ENCODE measurements at regions not wholly inside any gene's neighbourhood (a gene's known extent, or its start where the extent isn't known, plus 50 kb on each side); places are given as distances from the start of the nearest gene placed in this dataset.
"Not testable (repeated sequence)": the region's sequence is repeated elsewhere in the genome, so short reads cannot be mapped to it uniquely, and the experiment has no call there.

DNA sequence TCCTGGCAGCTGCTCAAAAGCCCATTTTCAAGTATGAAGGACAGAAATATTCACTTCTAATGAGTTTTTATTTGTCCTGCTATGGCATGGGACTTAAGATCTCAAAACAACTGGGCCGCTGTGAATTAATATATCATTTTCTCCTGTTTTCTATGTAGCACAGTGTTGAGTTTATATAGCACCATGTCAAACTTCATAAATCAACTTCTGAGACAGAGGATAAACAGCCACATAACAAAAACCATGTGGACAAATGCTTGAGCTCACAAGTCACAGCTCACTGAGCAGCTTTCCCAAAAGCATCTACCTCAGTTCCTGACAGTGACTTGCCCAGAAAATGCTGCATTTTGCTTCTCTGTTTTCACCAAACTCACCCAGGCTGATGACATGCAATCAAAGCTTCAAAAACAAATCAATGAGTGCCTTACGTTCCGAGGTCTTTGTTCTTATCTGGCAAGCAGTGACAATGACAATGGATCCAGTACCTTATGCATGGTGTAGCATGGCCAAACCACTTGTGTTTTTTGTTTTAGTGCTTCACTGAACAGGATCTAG, 722.6 kb downstream of the LRRIQ3 start:
- no peak for DNase-seq (ENCODE audit: low spot score)

DNA sequence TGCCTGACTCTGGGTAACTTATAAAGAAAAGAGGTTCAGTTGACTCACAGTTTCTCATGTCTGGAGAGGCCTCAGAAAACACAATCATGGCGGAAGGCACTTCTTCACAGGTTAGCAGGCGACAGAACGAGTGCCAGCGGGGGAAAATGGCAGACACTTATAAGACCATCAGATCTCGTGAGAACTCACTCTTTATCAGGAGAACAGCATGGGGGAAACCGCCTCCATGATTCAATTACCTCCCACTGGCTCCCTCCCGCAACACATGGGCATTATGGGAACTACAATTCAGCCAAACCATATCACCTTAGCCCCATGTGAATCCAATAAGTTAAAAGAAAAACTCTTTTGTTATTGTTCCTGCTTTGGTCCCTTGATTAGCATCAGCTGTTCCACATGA, 725.2 kb downstream of the LRRIQ3 start:
- no peak for DNase-seq (ENCODE audit: low spot score)

DNA sequence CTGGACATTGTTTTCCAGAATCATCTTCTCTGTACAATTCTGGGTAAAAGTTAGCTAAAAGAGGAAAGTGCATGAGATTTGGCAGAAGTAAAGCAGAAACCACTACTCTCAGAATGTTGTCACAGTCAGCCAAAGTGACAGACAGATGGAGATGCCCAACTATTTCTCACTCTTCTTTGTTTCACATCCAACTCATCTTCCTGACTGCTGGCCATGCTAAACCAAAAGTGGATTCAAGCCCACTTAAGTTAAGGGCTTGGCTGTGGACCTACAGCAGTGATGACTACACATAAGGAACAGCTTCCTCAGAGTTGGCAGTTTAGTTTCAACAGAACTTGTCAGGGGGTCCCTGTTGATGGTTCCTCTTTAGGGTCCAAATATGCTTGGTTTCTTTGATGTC, 730.2 kb downstream of the LRRIQ3 start:
- DNase-seq (ENCODE audit: low spot score) = no peak

DNA sequence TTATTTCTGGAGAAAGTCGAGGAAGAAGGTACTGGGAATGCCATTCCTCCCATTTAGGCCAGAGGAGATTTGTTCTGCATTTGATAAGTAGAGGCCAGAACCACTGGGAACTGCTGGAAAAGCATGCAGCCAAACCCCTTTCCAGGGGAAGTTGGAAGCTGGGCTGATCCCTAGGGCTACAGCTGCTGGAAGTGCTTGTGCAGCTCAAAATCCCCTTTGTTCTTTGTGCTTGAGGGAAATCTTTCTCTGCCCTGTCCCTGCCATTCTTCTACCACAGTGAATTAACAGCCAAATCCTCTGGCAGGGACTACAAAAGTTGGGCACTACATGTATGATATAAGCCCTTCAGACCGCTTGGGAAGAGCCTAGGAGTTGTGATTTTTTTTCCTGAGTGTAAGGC, 734.1 kb downstream of the LRRIQ3 start:
- no peak for DNase-seq (ENCODE audit: low spot score)

DNA sequence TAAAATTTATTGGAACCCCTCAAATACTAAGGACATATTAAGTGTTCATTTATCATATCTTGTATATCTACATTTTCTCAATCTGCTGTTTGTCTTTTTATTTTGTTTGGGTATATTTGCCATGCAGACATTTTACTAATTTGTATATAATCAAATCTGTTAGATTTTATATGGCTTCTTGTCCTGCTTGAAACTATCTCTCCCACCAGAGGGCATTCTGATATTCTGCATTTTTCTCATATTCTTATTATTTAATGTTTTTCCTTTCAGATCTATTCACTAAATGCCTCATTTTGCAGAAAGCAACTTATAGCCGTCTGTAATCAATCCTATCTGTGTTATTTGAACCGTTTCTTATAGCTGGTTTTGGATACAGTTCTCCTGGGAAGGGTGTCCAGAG, 745.5 kb downstream of the LRRIQ3 start:
- DNase-seq (ENCODE audit: low spot score) = no peak

DNA sequence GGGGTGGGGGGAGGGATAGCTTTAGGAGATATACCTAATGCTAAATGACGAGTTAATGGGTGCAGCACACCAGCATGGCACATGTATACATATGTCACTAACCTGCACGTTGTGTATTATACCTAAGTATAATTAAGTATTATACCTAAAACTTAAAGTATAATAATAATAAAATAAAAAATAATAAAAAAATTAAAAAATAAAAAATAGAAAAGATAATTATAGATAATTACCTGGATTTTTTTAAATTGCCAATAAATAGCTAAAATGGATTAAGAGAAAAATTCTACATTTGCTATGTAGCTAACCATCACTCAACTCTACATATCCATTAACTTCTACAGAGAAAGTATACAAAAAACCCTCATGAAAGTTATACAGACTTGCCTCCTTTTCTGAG, 747.3 kb downstream of the LRRIQ3 start:
- DNase-seq (ENCODE audit: low spot score) = not testable (repeated sequence)

DNA sequence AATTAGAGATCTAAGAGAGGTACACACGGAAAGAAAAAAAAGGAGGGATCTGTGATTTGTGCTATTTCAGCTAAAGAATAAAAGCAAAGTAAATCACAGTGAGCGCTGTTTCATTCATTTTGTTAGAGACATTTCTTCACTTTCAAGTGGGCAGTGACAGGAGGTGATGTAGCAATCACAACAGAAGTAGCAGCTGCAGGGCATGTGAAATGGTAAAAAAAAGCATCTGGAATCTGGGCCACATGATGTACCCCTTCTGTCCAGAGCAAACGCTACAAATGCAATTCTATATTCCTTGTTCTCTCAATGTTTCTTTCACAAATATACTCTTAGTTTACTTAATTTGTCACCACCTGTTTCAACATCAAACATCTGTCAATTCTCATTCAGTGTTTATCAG, 786.5 kb downstream of the LRRIQ3 start:
- no peak for DNase-seq (ENCODE audit: low spot score)

DNA sequence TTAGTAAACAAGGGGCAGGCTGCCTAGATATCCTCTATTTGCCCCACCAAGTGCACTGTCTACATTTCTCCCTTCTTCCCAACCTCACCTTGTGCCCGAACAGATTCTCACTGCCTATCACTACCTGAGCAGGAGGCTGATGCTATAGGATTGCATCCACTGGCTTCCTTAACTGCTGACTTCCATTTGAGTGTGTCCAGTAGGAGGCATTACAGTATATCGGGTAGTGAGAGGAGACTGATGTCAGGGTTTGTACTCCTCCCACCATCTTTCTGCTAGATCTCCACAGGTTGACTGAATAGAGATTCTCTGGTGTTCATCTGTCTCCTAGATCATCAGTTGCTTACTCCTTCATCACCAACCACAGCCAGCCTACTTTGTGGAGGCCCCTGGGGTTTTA, 796.3 kb downstream of the LRRIQ3 start:
- DNase-seq (ENCODE audit: low spot score) = peak; percentile 12

DNA sequence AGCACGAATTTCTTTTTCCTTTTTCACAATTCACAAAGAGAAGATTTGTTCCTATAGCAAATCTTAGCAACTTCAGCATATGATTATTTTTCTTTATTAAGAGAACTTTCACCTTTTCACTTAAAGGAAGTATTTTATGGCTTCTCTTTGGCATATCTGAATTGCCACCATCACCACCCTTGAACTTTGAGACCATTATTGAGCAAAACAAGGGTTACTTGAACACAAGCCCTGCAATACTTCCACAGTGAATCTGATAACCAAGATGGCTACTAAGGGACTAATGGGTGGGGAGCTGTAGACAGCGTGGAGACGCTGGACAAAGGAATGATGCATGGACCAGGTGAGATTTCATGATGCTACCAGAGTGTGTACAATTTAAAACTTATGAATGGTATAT, 815.0 kb downstream of the LRRIQ3 start:
- DNase-seq (ENCODE audit: low spot score) = no peak

DNA sequence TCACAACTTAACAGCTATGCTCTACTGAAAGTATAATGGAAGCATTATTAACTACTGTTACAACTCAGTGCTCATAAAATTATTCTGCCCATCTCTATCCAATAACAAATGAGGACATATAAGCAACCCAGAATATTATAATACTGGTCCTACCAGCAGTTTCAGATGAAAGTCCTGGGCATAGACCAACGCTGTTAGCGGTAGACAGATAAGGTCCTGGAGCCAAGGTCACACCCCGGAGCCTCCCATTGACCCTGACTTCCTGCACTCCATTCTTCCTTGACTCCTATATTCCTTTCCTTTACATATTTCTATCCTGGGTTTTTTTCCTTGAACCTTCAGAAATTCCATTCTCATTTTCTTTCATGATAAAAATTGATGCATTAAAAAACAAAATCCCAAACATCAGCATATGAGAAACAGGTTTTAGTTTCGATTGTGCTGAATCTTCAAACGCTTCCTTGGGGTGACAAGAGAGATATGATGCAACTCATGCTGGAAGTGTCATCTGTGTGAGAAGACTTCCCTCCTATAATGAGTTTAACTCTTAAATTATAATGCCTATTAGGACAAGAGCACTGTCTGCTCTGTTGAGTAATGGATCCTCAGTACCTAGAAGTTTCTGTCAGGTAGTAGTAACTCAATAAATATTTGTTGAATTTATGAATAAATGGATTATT, 831.1 kb downstream of the LRRIQ3 start:
- no peak for DNase-seq (ENCODE audit: low spot score)

DNA sequence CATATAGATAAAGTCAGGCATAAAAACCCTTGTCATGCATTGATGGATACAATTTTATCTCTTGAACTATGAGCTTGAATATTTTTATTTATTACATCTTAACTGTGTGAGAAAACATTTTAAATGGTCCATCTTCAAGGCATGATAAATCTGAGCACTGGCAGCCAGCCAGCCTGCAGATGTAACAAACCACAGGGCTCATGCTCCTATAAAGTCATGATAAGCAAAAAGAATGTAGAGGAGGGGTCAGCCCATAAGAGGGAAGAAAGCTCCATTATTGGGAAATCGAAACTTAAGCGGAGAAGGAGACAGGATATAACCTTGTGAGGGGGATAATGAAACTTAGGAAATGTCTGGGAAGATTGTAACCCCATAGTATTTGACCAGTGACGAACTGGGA, 839.0 kb downstream of the LRRIQ3 start:
- no peak for DNase-seq (ENCODE audit: low spot score)

DNA sequence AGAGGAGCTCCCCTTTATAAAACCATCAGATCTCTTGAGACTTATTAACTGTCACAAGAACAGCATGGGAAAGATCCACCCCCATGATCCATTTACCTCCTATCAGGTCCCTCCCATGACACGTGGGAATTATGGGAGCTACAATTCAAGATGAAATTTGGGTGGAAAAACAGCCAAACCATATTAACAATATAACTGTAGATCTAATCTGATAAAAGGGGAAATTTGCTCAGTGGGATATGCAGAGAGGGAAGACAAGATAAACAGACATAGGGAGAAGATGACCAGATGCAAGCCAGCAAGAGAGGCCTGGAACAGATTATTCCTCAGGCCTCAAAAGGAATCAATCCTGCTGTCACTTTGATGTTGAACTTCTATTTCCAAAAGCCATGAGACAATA, 841.5 kb downstream of the LRRIQ3 start:
- DNase-seq (ENCODE audit: low spot score) = no peak

DNA sequence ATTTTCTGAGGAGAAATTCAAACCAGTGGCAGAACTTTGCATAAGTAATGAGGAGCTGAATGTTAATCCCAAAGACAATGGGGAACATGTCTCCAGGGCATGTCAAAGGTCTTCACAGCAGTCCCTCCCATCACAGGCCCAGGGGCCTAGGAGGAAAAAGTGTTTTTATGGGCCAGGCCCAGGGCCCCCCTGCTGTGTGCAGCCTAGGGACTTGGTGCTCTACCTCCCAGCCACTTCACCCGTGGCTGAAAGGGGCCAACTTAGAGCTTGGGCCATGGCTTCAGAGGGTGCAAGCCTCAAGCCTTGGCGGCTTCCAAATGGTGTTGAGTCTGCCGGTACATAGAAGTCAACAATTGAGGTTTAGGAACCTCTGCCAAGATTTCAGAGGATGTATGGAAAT, 854.0 kb downstream of the LRRIQ3 start:
- DNase-seq (ENCODE audit: low spot score) = no peak

DNA sequence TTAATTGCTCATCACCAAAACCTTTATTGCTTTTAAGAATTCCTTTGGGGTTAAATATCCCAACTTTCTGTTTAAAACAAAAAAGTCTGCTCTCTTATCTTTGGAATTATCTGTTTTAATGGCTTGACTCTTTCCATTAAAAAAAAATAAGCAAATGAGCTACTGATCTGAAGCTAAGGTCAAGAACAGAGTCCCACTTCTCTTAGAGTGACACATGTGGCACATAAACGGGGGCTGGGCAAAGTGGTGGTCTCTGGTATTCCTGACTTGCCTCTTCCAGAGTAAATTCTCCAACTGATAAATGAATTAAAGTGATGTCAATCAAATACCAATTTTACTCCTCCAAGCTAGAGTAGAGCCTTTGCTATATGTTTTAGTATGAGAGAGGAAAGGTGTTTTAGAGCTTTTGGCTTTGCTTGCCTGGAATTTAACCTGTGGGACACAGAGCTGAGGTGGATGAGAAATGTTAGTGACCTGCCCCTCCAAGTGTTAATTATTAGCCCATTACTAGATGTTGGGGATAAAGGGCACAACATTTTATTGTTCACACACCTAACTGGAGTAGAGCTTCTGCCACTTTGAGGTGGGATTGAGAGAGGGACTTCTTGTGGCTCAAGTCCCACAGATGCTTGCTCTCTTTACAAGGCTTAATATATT, 864.0 kb downstream of the LRRIQ3 start:
- no peak for DNase-seq (ENCODE audit: low spot score)

DNA sequence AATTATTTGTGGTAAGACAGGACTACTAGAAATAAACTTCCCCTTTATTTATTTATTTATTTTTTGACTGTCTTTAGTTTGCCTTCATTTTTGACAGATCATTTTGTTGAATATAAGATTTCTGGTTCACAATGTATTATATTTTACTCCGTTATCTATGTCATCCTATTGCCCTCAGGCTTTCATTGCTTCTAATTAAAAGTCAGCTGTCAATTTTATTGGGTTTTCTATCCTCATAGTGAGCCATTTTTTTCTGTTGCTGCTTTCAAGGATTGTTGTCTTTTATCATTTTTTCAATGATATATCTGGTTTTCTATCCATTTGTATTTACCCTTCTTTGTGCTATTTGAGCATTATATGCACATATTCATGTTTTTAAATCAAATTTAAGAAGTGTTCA, 866.2 kb downstream of the LRRIQ3 start:
- no peak for DNase-seq (ENCODE audit: low spot score)

DNA sequence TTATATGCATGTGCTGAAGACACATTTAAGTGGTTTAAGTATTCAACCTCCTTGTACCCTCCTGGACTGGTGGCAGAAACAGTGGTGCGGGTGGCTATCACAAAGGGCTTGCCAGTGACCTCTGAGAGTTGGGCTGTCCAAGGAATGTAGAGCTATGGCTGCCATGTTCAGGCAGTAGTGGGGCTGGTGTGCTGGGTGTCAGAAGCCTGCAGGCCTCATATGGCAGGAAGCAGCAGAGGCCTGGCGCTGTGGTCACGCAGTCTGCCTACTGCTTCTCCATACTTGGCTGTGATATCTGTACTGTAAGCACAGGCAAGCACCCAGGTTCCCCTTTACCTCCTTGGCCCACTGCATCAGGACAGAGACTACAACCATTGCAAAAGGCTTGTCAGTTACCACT, 870.0 kb downstream of the LRRIQ3 start:
- DNase-seq (ENCODE audit: low spot score) = no peak

DNA sequence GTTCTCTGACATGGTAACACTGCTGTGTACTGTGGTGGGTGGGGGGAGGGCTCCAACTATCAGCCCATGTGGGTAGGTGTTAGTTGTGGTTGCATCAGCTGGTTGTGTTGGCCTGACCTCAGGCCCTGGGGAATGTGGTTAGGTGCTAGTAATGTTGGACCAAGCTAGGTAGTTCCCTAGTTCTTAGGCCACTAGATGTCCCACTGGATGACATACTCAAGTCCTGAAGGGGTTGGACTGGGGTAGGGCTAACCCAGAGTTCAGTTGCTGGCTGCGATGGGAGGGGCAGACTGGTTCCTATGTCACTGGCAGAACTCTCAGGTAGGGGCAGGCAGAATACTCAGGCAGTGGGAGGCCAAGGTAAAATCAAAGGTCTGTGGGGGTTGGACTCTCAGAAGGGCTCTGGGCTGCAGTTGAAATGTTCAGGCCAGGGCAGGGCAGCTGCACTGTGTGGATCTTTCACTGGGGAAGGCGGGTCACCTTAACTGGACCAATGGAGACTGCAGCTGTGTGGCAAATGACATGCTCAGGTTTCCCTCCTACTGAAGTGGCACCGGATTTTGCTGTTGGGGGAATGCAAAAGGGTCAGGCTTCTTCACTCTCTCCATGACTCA, 870.7 kb downstream of the LRRIQ3 start:
- no peak for DNase-seq (ENCODE audit: low spot score)

DNA sequence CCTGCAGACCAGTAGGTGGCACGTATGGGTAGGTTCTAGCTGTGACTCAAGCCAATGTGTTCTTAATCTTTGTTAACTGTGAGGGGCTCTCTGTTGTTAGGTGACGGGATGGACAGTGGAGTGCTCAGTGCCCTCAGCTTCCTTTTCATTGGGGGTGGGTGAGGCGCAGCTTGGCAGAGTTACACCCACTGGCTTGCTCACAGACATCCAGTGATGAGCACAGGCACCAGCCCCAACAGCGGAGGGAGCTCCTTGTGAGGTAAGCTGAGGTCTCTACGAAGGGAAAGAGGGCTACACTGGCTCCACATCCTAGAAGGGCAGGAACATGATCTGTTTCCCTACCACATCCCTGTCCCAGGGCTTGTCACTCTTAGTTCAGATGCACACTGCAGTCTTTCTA, 871.3 kb downstream of the LRRIQ3 start:
- DNase-seq (ENCODE audit: low spot score) = no peak

DNA sequence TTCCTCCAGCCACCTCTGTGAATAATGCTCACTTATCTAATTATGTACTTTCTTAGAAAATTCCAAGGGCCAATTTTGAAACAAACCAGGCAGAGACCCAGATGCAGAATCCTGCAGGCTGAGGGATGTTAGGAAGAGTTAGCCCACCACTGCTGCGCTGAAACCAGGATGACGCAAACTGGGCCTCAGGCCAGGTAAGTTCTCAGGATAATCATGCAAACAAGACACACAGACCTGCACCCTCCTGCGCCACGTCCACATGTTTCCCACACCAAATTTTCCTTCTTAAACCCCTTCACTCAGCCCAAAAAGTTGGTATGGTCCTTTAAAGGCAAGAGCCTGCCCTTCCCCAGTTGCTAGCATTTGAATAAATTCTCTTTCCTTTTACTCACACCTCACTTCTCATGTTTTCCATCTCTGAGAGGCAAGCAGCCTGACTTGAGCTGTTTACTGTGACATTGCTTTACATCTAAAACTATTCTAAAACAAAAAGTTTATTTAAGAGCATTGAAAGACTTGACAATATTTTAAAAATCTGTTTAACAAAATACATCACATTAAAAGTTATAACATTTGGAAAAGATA, 887.1 kb downstream of the LRRIQ3 start:
- DNase-seq (ENCODE audit: low spot score) = no peak

DNA sequence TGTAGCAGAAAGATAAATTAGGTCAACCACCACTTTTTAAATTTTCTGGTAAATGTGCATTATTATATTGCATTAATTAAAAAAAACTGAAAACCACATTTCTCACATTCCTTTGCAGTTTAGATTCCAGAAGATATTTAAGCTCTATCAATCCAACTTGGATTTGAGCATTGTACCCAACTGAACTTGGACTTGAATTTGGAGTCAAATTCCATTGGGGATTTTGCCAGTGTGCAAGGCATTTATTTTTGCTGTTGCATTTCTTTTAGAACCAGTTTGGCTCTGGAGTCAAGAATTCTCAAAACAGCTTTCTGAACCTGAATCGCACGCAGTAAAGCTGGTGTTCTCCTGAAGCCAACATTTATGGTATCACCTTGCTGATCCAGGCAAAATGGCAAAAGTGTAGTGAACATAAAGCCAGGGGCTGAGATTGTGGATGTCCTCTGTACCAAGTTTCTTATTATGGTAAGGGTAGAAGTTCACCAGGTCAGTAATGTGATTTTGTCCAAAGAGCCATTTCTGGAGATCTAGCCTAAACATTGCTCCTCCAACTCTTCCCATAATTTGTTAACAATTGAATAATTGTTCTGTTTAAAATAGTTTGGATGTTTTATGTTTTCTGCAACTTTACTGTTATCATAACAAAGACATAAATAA, 890.9 kb downstream of the LRRIQ3 start:
- DNase-seq (ENCODE audit: low spot score) = no peak

DNA sequence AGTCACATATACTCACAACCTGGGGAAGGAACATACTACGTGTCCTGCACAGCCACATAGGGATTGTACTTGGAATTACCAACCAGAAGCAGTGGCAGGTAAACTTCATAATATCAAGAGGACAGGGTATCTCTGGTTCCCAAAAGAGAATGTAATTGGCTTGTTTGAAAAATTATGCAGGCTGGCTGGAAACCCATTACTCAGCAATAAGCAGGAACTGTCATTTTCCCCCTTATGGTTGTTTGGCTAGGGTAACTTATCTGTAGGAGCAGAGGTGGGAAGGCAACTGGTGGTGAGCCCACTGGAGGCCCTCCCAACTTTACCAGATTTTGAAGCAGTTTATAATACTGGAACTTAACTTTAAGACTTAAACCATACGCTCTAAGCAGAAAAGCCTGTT, 924.1 kb downstream of the LRRIQ3 start:
- no peak for DNase-seq (ENCODE audit: low spot score)

DNA sequence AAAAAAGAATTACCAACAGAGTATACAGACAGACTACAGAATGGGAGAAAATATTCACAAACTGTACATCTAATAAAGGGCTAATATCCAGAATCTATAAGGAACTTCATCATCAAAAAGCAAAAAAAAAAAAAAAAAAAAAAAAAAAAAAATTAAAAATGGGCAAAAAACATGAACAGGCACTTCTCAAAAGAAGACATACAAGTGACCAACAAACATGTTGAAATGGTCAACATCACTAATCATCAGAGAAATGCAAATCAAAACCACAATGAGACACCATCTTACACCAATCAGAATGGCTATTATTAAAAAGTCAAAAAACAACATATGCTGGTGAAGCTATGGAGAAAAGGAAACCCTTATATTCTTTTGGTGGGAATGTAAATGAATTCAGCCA, 952.8 kb downstream of the LRRIQ3 start:
- not testable (repeated sequence) for DNase-seq (ENCODE audit: low spot score)

Measured in iPS-NIHi11 (cell line).